ENCODE measurements at regions not wholly inside any gene's neighbourhood (a gene's known extent, or its start where the extent isn't known, plus 50 kb on each side); places are given as distances from the start of the nearest gene placed in this dataset.

GRCh38 chr10:131732631-131733127 is 168.1 kb upstream of the PPP2R2D start:
- Histone ChIP-seq H3K27ac (ENCODE audit: low read length) (no peak overlapping the region), H3K9me3 (ENCODE audit: low read length) (peaks cover 3% of the 10 kb centered on the region), H3K9ac (ENCODE audit: low read length) (no peak overlapping the region), H3K79me2 (replicated peaks; ENCODE audit: insufficient read depth, low read length) (no peaks in the 10 kb centered on the region), H3K9me2 (ENCODE audit: insufficient read depth, low read length) (no peaks in the 10 kb centered on the region), H3K27me3 (ENCODE audit: insufficient read depth, low read depth, low read length) (no peaks in the 10 kb centered on the region), H3K4me2 (ENCODE audit: low read length) (no peak overlapping the region), H3F3A (ENCODE audit: insufficient read depth, low read length, poor library complexity, severe bottlenecking) (no peaks in the 10 kb centered on the region), H3K4me3 (ENCODE audit: low read length) (no peak overlapping the region), H4K20me1 (ENCODE audit: insufficient read depth) (no peaks in the 10 kb centered on the region), H2AFZ (ENCODE audit: low read depth, low read length) (no peak overlapping the region), H3K36me3 (ENCODE audit: insufficient read depth, low read length) (no peaks in the 10 kb centered on the region)
- TF ChIP-seq MXI1 (conservative IDR thresholded peaks at IDR 0.05; ENCODE audit: poor library complexity, severe bottlenecking): no peak
- TF ChIP-seq CTCF (IDR thresholded peaks at IDR 0.05; ENCODE audit: poor library complexity, severe bottlenecking): no peak
- TF ChIP-seq POLR2AphosphoS5 (IDR thresholded peaks at IDR 0.05): no peak
- TF ChIP-seq EP300 (conservative IDR thresholded peaks at IDR 0.05; ENCODE audit: poor library complexity, severe bottlenecking): no peak
- TF ChIP-seq EZH2 (IDR thresholded peaks at IDR 0.05; ENCODE audit: borderline replicate concordance, insufficient read depth, low read length, poor library complexity, severe bottlenecking): no peak
- TF ChIP-seq REST (IDR thresholded peaks at IDR 0.05; ENCODE audit: borderline replicate concordance): no peak
- TF ChIP-seq TAF1 (IDR thresholded peaks at IDR 0.05; ENCODE audit: low read depth): no peak
- TF ChIP-seq SMC3 (conservative IDR thresholded peaks at IDR 0.05; ENCODE audit: poor library complexity): no peak
- TF ChIP-seq RAD21 (conservative IDR thresholded peaks at IDR 0.05): no peak

GRCh38 chr10:131733596-131733995 is 167.2 kb upstream of the PPP2R2D start:
- TF ChIP-seq POLR2AphosphoS5 (IDR thresholded peaks at IDR 0.05) (no peak), RAD21 (conservative IDR thresholded peaks at IDR 0.05) (no peak), CTCF (IDR thresholded peaks at IDR 0.05; ENCODE audit: poor library complexity, severe bottlenecking) (no peak), MXI1 (conservative IDR thresholded peaks at IDR 0.05; ENCODE audit: poor library complexity, severe bottlenecking) (no peak), REST (IDR thresholded peaks at IDR 0.05; ENCODE audit: borderline replicate concordance) (no peak), EP300 (conservative IDR thresholded peaks at IDR 0.05; ENCODE audit: poor library complexity, severe bottlenecking) (no peak), SMC3 (conservative IDR thresholded peaks at IDR 0.05; ENCODE audit: poor library complexity) (no peak), TAF1 (IDR thresholded peaks at IDR 0.05; ENCODE audit: low read depth) (no peak), EZH2 (IDR thresholded peaks at IDR 0.05; ENCODE audit: borderline replicate concordance, insufficient read depth, low read length, poor library complexity, severe bottlenecking) (no peak)

More at GRCh38 chr10:131733596-131733995, 167.2 kb upstream of the PPP2R2D start:
- Histone ChIP-seq H3K9me2 (ENCODE audit: insufficient read depth, low read length) (no peaks in the 10 kb centered on the region), H3K4me3 (ENCODE audit: low read length) (no peak overlapping the region), H4K20me1 (ENCODE audit: insufficient read depth) (no peaks in the 10 kb centered on the region), H3K36me3 (ENCODE audit: insufficient read depth, low read length) (no peaks in the 10 kb centered on the region), H3K9ac (ENCODE audit: low read length) (no peak overlapping the region), H3K27me3 (ENCODE audit: insufficient read depth, low read depth, low read length) (no peaks in the 10 kb centered on the region), H3K79me2 (replicated peaks; ENCODE audit: insufficient read depth, low read length) (no peaks in the 10 kb centered on the region), H3F3A (ENCODE audit: insufficient read depth, low read length, poor library complexity, severe bottlenecking) (no peaks in the 10 kb centered on the region), H2AFZ (ENCODE audit: low read depth, low read length) (no peak overlapping the region), H3K4me2 (ENCODE audit: low read length) (no peak overlapping the region), H3K27ac (ENCODE audit: low read length) (no peak overlapping the region), H3K9me3 (ENCODE audit: low read length) (peaks cover 3% of the 10 kb centered on the region)
